22Rv1 (cell line): ENCODE measurements at regions not wholly inside any gene's neighbourhood (a gene's known extent, or its start where the extent isn't known, plus 50 kb on each side); places are given as distances from the start of the nearest gene placed in this dataset.

Source experiments
- CTCF ChIP-seq: fragments of 450-650 bp; IDR thresholded peaks from 2 replicates; pipeline ENCODE4 v1.5.1; 2017; ENCODE audit warnings: mild to moderate bottlenecking
- ZFX ChIP-seq: fragments of 450-650 bp; IDR thresholded peaks from 2 replicates; pipeline ENCODE4 v1.6.1; 2017; ENCODE audit warnings: antibody characterized with exemption, borderline replicate concordance

GRCh38 chr1:219503604-219504003, 109.3 kb downstream of the ZC3H11B start:
- no peak for TF ChIP-seq CTCF
- no peak for TF ChIP-seq ZFX
